ENCODE measurements at regions not wholly inside any gene's neighbourhood (a gene's known extent, or its start where the extent isn't known, plus 50 kb on each side); places are given as distances from the start of the nearest gene placed in this dataset.
"Not testable (repeated sequence)": the region's sequence is repeated elsewhere in the genome, so short reads cannot be mapped to it uniquely, and the experiment has no call there.

- not testable (repeated sequence) for TF ChIP-seq POLR2AphosphoS5 (IDR thresholded peaks at IDR 0.05; ENCODE audit: insufficient read depth, low read depth, low read length); EZH2 (IDR thresholded peaks at IDR 0.05; ENCODE audit: borderline replicate concordance, low read depth, low read length, severe bottlenecking); POLR2A (IDR thresholded peaks at IDR 0.05; ENCODE audit: low read depth, low read length)
- TF ChIP-seq, protein P1, sequence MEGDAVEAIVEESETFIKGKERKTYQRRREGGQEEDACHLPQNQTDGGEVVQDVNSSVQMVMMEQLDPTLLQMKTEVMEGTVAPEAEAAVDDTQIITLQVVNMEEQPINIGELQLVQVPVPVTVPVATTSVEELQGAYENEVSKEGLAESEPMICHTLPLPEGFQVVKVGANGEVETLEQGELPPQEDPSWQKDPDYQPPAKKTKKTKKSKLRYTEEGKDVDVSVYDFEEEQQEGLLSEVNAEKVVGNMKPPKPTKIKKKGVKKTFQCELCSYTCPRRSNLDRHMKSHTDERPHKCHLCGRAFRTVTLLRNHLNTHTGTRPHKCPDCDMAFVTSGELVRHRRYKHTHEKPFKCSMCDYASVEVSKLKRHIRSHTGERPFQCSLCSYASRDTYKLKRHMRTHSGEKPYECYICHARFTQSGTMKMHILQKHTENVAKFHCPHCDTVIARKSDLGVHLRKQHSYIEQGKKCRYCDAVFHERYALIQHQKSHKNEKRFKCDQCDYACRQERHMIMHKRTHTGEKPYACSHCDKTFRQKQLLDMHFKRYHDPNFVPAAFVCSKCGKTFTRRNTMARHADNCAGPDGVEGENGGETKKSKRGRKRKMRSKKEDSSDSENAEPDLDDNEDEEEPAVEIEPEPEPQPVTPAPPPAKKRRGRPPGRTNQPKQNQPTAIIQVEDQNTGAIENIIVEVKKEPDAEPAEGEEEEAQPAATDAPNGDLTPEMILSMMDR (IDR thresholded peaks at IDR 0.05; ENCODE audit: extremely low read depth in 1 of 2, insufficient read depth in 1 of 2, low read depth in 1 of 2, low read length in 2 of 2): not testable (repeated sequence)
These were observed 133.0 kb upstream of the ALG10B start for GRCh38 chr12:38183617-38184016.
